ENCODE measurements at regions not wholly inside any gene's neighbourhood (a gene's known extent, or its start where the extent isn't known, plus 50 kb on each side); places are given as distances from the start of the nearest gene placed in this dataset.
"Not testable (repeated sequence)": the region's sequence is repeated elsewhere in the genome, so short reads cannot be mapped to it uniquely, and the experiment has no call there.

DNA sequence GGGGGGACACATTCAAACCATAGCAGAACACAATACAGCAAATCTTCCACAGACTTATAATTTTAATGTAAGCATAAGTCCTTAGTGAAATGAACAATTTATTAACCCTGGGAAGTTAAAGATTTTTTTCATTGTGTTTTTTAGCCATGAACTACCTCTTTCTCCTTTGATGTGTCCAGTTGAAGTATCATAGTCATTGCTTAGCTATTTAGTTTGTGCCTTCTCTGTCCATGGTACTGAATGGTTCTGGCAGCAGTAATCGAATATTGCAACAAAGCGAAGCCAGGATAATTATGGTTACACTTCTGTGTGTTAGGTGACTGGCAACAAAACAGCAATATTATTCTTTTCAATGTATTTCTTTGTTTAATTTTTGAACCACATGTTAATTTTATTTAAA is 403.0 kb upstream of the ONECUT1 start:
- Mint-ChIP-seq H3K36me3 (ENCODE audit: low read depth) (no peaks in the 10 kb centered on the region), H3K4me1 (ENCODE audit: low read depth) (peaks cover 8% of the 10 kb centered on the region), H3K4me3 (ENCODE audit: unreplicated experiment) (no peak overlapping the region), H3K27me3 (ENCODE audit: low read depth) (peaks cover 15% of the 10 kb centered on the region), H3K27ac (ENCODE audit: unreplicated experiment) (no peak overlapping the region), H3K9me3 (ENCODE audit: low read depth) (peaks cover 4% of the 10 kb centered on the region)
- TF ChIP-seq, protein P1, sequence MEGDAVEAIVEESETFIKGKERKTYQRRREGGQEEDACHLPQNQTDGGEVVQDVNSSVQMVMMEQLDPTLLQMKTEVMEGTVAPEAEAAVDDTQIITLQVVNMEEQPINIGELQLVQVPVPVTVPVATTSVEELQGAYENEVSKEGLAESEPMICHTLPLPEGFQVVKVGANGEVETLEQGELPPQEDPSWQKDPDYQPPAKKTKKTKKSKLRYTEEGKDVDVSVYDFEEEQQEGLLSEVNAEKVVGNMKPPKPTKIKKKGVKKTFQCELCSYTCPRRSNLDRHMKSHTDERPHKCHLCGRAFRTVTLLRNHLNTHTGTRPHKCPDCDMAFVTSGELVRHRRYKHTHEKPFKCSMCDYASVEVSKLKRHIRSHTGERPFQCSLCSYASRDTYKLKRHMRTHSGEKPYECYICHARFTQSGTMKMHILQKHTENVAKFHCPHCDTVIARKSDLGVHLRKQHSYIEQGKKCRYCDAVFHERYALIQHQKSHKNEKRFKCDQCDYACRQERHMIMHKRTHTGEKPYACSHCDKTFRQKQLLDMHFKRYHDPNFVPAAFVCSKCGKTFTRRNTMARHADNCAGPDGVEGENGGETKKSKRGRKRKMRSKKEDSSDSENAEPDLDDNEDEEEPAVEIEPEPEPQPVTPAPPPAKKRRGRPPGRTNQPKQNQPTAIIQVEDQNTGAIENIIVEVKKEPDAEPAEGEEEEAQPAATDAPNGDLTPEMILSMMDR (IDR thresholded peaks at IDR 0.05): no peak
- no peak for DNase-seq (ENCODE audit: low spot score)

DNA sequence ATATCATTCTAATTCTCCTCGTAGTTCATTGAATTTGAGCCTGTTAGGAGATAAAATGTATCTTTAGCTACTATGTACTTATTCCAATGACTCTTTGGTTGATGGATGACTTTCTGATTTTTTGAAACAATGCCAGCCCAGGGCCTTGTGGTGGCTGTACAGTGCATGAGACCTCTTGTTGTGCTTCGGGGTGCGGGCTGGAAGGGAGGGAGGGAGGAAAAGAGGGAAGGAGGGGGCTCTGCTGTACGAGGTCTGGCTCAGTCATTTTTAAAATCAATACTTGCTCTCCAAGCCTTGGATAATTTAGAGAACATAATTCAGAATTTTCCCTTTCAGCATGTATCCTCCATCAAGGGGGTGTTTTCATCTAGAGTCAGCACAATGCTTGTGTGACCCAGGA is 399.7 kb upstream of the ONECUT1 start:
- H3K9me3 Mint-ChIP-seq (ENCODE audit: low read depth): peaks cover 11% of the 10 kb centered on the region
- H3K27ac Mint-ChIP-seq (ENCODE audit: unreplicated experiment): no peak overlapping the region
- no peaks in the 10 kb centered on the region for H3K4me1 Mint-ChIP-seq (ENCODE audit: low read depth)
- TF ChIP-seq, protein P1 (IDR thresholded peaks at IDR 0.05): no peak
- H3K4me3 Mint-ChIP-seq (ENCODE audit: unreplicated experiment): no peak overlapping the region
- no peak for DNase-seq (ENCODE audit: low spot score)
- H3K27me3 Mint-ChIP-seq (ENCODE audit: low read depth): peaks cover 1% of the 10 kb centered on the region
- no peaks in the 10 kb centered on the region for H3K36me3 Mint-ChIP-seq (ENCODE audit: low read depth)

DNA sequence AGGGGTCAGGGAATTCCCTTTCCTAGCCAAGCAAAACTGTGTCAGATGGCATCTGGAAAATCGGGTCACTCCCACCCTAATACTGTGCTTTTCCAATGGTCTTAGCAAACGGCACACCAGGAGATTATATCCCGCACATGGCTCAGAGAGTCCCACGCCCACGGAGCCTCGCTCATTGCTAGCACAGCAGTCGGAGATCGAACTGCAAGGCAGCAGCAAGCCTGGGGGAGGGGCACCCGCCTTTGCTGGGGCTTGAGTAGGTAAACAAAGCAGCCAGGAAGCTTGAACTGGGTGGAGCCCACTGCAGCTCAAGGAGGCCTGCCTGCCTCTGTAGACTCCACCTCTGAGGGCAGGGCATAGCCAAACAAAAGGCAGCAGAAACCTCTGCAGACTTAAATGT is 393.3 kb upstream of the ONECUT1 start:
- not testable (repeated sequence) for H3K4me1 Mint-ChIP-seq (ENCODE audit: low read depth); H3K27ac Mint-ChIP-seq (ENCODE audit: unreplicated experiment); H3K36me3 Mint-ChIP-seq (ENCODE audit: low read depth); DNase-seq (ENCODE audit: low spot score); H3K27me3 Mint-ChIP-seq (ENCODE audit: low read depth); H3K4me3 Mint-ChIP-seq (ENCODE audit: unreplicated experiment)
- H3K9me3 Mint-ChIP-seq (ENCODE audit: low read depth): peaks cover 14% of the 10 kb centered on the region

DNA sequence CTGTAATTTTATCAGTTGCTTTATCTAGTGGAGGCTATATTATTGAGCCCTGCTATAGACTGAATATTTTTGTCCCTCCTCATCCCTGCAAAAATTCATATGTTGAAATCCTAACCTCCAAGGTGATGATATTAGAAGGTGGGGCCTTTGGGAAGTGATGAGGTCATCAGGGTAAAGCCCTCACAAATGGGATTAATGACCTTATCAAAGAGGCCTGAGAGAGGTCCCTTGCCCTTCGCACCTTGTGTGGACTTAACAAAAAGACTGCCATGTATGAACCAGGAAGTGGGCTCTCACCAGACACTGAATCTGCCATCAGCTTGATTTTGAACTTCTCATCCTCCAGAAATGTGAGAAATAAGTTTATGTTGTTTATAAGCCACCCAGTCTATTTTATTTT is 381.4 kb upstream of the ONECUT1 start:
- no peak overlapping the region for H3K4me3 Mint-ChIP-seq (ENCODE audit: unreplicated experiment)
- H3K27me3 Mint-ChIP-seq (ENCODE audit: low read depth): no peaks in the 10 kb centered on the region

DNA sequence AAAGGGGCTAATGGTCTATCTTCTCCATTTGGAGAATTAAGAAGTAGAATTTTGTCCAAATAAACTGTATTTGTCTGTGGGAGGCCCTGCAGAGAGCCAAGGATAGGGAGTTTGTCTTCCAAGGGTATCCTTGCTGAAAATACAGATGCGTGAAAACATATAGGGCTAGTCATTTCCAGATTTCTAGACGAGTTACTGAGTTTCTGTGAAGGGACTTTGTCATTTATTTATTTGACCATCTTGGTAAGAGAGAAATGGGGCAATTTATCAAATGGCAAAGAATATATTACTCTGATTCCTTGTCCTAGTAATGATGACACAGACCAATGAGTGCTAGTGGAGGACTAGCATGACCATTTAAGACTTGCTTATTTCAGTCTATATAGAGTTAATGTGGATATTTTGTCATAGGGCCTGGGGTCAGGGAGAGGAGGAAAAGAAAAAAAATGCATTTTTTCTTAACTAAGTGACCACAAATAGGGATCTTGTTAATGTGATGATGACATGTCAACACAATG is 376.6 kb upstream of the ONECUT1 start:
- Mint-ChIP-seq H3K4me3 (ENCODE audit: unreplicated experiment) (no peak overlapping the region), H3K27ac (ENCODE audit: unreplicated experiment) (no peak overlapping the region), H3K9me3 (ENCODE audit: low read depth) (peaks cover 7% of the 10 kb centered on the region), H3K4me1 (ENCODE audit: low read depth) (no peaks in the 10 kb centered on the region), H3K27me3 (ENCODE audit: low read depth) (peaks cover 3% of the 10 kb centered on the region), H3K36me3 (ENCODE audit: low read depth) (no peaks in the 10 kb centered on the region)
- TF ChIP-seq, protein P1 (IDR thresholded peaks at IDR 0.05): no peak
- no peak for DNase-seq (ENCODE audit: low spot score)

More for the DNA sequence above, 381.4 kb upstream of the ONECUT1 start:
- Mint-ChIP-seq H3K9me3 (ENCODE audit: low read depth) (peaks cover 7% of the 10 kb centered on the region), H3K27ac (ENCODE audit: unreplicated experiment) (no peak overlapping the region), H3K4me1 (ENCODE audit: low read depth) (no peaks in the 10 kb centered on the region), H3K36me3 (ENCODE audit: low read depth) (no peaks in the 10 kb centered on the region)
- DNase-seq (ENCODE audit: low spot score): no peak
- TF ChIP-seq, protein P1 (IDR thresholded peaks at IDR 0.05): no peak

DNA sequence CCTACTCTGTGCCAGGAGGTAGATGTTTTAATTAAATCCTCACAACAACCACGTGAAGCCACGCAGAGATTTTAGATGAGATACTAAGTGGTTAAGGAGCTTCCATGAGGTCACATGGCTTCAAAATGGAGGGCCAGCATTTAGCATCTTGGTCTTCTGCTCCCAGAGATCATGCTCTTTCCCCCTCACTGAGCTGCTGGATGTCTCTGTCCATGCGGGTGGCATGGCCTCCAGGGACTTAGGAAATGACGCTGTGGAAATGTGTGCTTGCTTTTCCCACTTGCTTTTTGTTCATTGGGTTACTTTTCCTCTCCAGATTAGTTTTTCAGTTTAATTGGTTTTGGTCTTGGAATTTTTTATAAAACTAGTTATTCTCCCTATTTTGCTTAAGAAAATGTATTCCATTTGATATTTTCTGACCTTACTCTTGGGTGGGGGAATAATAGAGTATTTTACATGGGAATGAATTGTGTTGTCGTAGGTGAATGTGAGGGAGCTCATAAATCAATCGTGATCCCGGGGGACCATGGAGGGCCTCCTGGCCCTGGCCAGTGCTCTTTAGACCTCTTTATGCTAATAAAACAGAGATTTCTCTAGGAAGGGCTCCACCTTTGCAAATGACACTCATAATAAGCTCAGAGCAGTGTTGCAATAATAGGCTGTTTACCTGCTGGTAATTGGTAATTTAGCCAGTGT is 376.0 kb upstream of the ONECUT1 start:
- H3K27me3 Mint-ChIP-seq (ENCODE audit: low read depth): peaks cover 3% of the 10 kb centered on the region
- DNase-seq (ENCODE audit: low spot score): no peak
- no peak overlapping the region for H3K4me3 Mint-ChIP-seq (ENCODE audit: unreplicated experiment)
- no peak overlapping the region for H3K27ac Mint-ChIP-seq (ENCODE audit: unreplicated experiment)
- peaks cover 7% of the 10 kb centered on the region for H3K9me3 Mint-ChIP-seq (ENCODE audit: low read depth)
- H3K4me1 Mint-ChIP-seq (ENCODE audit: low read depth): no peaks in the 10 kb centered on the region
- TF ChIP-seq, protein P1 (IDR thresholded peaks at IDR 0.05): no peak
- no peaks in the 10 kb centered on the region for H3K36me3 Mint-ChIP-seq (ENCODE audit: low read depth)
